Heart right ventricle (tissue), 16 donors: ENCODE measurements at regions not wholly inside any gene's neighbourhood (a gene's known extent, or its start where the extent isn't known, plus 50 kb on each side); places are given as distances from the start of the nearest gene placed in this dataset.
A peak's percentile ranks its signal among the peaks of the same experiment; 100 is the strongest.

ENCODE experiments used
- ATAC-seq, 8 donors: fragments of 200-7000 bp; cut with Tn5 transposase; one replicate each; pipeline ENCODE4 v1.9.1; 2020; ENCODE audit warnings: mild to moderate bottlenecking in 8 of 8, moderate library complexity in 8 of 8, moderate number of reproducible peaks in 1 of 8
- DNase-seq, 2 donors: peaks; one replicate each; pipeline ENCODE4 v3.0.0-alpha.2; 2020
- H3K27ac ChIP-seq, 10 donors: fragments of 200-600 bp; sonication (generic) in 2 of 10; one replicate each; pipeline versions ENCODE4 v1.5.0 to v1.8.0; 2020 to 2022; ENCODE audit warnings: mild to moderate bottlenecking in 3 of 10
- H3K27me3 ChIP-seq, 7 donors: fragments of 200-600 bp; one replicate each; pipeline ENCODE4 v1.8.0; 2021 to 2022; ENCODE audit warnings: mild to moderate bottlenecking in 2 of 7
- H3K36me3 ChIP-seq, 9 donors: fragments of 200-600 bp; sonication (generic) in 1 of 9; one replicate each; pipeline versions ENCODE4 v1.5.0 to v1.8.0; 2020 to 2022; ENCODE audit warnings: mild to moderate bottlenecking in 2 of 9
- H3K4me1 ChIP-seq, 9 donors: fragments of 200-600 bp; sonication (generic) in 1 of 9; one replicate each; pipeline versions ENCODE4 v1.5.0 to v1.8.0; 2020 to 2022; ENCODE audit warnings: mild to moderate bottlenecking in 4 of 9
- H3K4me3 ChIP-seq, 10 donors: fragments of 200-600 bp; sonication (generic) in 2 of 10; one replicate each; pipeline versions ENCODE4 v1.5.0 to v1.8.0; 2020 to 2022; ENCODE audit warnings: mild to moderate bottlenecking in 7 of 10, moderate library complexity in 2 of 10
- H3K9me3 ChIP-seq, 11 donors: fragments of 200-600 bp in 10 of 11; sonication (generic) in 2 of 11; one replicate each; pipeline versions ENCODE4 v1.5.0 to v1.8.0; 2013 to 2022; ENCODE audit warnings: mild to moderate bottlenecking in 2 of 11, control low read depth in 1 of 11, moderate library complexity in 1 of 11
- WGBS, 2 donors: extraction: QIAGEN DNeasy Blood & Tissue Kit; methylation state at CpG; one replicate each; pipeline ENCODE4 v1.1.7; 2013; ENCODE audit warnings: inconsistent platforms in 1 of 2; 5-methylcytosine and 5-hydroxymethylcytosine counted together
- intact Hi-C, 10 donors: fragments of 100-400 bp; cut with DNase I; formaldehyde crosslinking; loops; one replicate each; pipeline versions ENCODE4 v1.11.1 to v1.14.2; 2022
- TF ChIP-seq, protein P1 (sequence below), 9 donors: fragments of 200-600 bp; sonication (generic) in 2 of 9; IDR thresholded peaks; one replicate each; pipeline versions ENCODE4 v1.5.0 to v1.8.0; 2021 to 2022; ENCODE audit warnings: antibody characterized with exemption in 9 of 9, mild to moderate bottlenecking in 5 of 9, moderate library complexity in 1 of 9
- donor health status: Arrhythmogenic right ventricular cardiomyopathy.
- donor health status: ischemic (EF 13 %, LVEDD 7.1; RV severe dilation, severe dysfunction).
- donor health status: healthy with polysubstance abuse.
- donor health status: DM: no; HTN: yes; CAD: no.
- donor health status: DM: no; HTN: no; CAD: no.
- donor health status: ischemic (EF 25% LVEDD 6.9; RV normal size, moderate dysfunction).
- donor health status: ischemic (EF 25% LVEDD 5.7; RV mildly dilated, moderate dysfunction).
- donor health status: healthy.
- donor health status: DM: yes; HTN: yes; CAD: no.
- donor health status: Ischemic cardiomyopathy.
- donor health status: ischemic (EF 35%, LVEDD 5.7; RV mildly dilated, moderate dysfunction).
- donor health status: nonischemic (EF 11% LVEDD 7.7; RV severe dilation, severe dysfunction).
- donor health status: DM: yes; HTN: yes; CAD: no.
- donor health status: PGD.
- donor health status: ischemic (EF 29% LVEDD 5.4; RV normal size, mild dysfunction).
- donor health status: nonischemic (EF 23%, LVEDD 6.1; RV moderate dilation, normal function).

- Histone ChIP-seq H3K9me3 (no peaks in the 10 kb centered on the region), H3K27ac (no peak overlapping the region), H3K4me3 (no peak overlapping the region), H3K36me3 (no peaks in the 10 kb centered on the region), H3K4me1 (no peaks in the 10 kb centered on the region), H3K27me3 (no peaks in the 10 kb centered on the region)
- TF ChIP-seq, protein P1, sequence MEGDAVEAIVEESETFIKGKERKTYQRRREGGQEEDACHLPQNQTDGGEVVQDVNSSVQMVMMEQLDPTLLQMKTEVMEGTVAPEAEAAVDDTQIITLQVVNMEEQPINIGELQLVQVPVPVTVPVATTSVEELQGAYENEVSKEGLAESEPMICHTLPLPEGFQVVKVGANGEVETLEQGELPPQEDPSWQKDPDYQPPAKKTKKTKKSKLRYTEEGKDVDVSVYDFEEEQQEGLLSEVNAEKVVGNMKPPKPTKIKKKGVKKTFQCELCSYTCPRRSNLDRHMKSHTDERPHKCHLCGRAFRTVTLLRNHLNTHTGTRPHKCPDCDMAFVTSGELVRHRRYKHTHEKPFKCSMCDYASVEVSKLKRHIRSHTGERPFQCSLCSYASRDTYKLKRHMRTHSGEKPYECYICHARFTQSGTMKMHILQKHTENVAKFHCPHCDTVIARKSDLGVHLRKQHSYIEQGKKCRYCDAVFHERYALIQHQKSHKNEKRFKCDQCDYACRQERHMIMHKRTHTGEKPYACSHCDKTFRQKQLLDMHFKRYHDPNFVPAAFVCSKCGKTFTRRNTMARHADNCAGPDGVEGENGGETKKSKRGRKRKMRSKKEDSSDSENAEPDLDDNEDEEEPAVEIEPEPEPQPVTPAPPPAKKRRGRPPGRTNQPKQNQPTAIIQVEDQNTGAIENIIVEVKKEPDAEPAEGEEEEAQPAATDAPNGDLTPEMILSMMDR (IDR thresholded peaks at IDR 0.05), result no peak
- DNase-seq (no peak), ATAC-seq (no peak)
- intact Hi-C loops, result no loop called here
Observed at GRCh38 chr4:62279689-62280088, 1079.6 kb downstream of the ADGRL3 start.

DNA sequence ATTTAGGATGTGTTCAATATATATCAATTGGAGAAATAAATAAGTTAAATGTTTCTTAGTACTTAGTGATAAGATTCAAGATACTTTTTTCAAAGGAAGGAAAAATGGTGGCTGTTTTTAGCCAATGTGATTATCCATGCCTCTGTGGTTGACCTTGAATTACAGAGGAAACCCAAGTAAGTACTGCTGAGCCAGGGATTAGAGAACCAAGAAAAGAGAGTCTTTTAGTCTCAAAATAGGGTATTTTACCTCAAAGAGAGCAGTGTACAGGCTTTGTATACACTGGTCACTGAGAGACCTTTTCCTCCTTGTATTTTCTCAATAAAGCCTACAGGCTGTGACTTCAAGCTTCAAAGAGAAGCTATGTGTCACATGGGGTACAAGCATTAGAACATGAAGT lies 1075.3 kb downstream of the ADGRL3 start:
- Histone ChIP-seq H3K4me3 (no peak overlapping the region), H3K9me3 (no peaks in the 10 kb centered on the region), H3K36me3 (no peaks in the 10 kb centered on the region), H3K4me1 (no peaks in the 10 kb centered on the region), H3K27ac (no peak overlapping the region), H3K27me3 (no peaks in the 10 kb centered on the region)
- ATAC-seq (no peak), DNase-seq (no peak)
- intact Hi-C loops, result no loop called here
- TF ChIP-seq, protein P1 (IDR thresholded peaks at IDR 0.05), result no peak

DNA sequence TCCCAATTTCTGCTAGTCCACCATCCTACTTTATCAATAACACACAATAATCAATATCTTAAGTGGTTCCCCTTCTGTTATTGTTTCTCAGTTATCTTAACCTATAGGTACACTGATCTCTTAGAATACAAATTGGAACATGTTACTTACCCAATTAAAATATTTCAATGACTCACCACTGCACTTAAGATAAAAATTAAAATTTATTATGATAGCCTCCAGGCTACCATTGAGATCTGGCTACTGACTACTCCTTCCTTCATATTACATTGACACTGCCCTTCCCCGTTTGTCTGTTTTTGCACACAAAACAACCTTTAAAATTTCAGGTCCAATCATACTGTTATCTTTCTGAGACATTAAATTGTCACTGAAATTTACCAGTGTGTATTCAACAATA lies 1074.7 kb downstream of the ADGRL3 start:
- H3K36me3 ChIP-seq, result no peaks in the 10 kb centered on the region
- intact Hi-C loops, result no loop called here
- TF ChIP-seq, protein P1 (IDR thresholded peaks at IDR 0.05), result no peak
- no peak overlapping the region for H3K27ac ChIP-seq
- 83 to 90% methylated on average over 1 of the region's 1 CpG for WGBS, 2 donors
- H3K27me3 ChIP-seq, result no peaks in the 10 kb centered on the region
- no peaks in the 10 kb centered on the region for H3K4me1 ChIP-seq
- ATAC-seq (no peak), DNase-seq (no peak)
- no peak overlapping the region for H3K4me3 ChIP-seq
- H3K9me3 ChIP-seq, result no peaks in the 10 kb centered on the region

GRCh38 chr4:62271107-62271506 lies 1071.0 kb downstream of the ADGRL3 start:
- DNase-seq, result no peak
- no peak overlapping the region for H3K4me3 ChIP-seq
- H3K36me3 ChIP-seq, result no peaks in the 10 kb centered on the region
- ATAC-seq, result peak in 2 of 8 donors; percentile 23 to 34
- no peak overlapping the region for H3K27ac ChIP-seq
- no peaks in the 10 kb centered on the region for H3K9me3 ChIP-seq
- TF ChIP-seq, protein P1 (IDR thresholded peaks at IDR 0.05), result no peak
- H3K27me3 ChIP-seq, result no peaks in the 10 kb centered on the region
- H3K4me1 ChIP-seq, result no peaks in the 10 kb centered on the region
- 81% methylated on average over 4 of the region's 4 CpGs for WGBS, 2 donors
- intact Hi-C loops, result no loop called here

DNA sequence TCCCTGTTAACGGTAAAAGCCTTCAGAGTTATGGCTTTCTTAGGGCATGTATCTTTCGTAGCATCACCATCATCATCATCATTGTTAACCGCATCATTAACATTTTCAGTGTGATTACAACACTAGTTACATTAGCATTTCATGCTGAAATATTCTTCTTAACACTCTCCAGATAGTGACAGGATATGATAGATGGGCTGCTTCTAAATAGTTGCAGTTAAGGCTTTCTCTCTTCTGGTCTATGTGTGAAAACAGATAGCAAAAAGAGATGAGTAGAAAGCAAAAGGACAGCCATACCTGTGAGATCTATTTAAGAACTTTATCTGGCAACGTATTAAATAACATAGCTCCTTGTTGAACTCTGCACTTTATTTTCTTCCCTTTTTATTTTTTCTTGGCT lies 1069.8 kb downstream of the ADGRL3 start:
- 93 to 94% methylated on average over 4 of the region's 4 CpGs for WGBS, 2 donors
- H3K4me1 ChIP-seq, result no peaks in the 10 kb centered on the region
- no peak for DNase-seq
- ATAC-seq, result no peak
- H3K9me3 ChIP-seq, result no peaks in the 10 kb centered on the region
- H3K4me3 ChIP-seq, result no peak overlapping the region
- intact Hi-C loops, result no loop called here
- no peaks in the 10 kb centered on the region for H3K27me3 ChIP-seq
- H3K36me3 ChIP-seq, result no peaks in the 10 kb centered on the region
- TF ChIP-seq, protein P1 (IDR thresholded peaks at IDR 0.05), result no peak
- no peak overlapping the region for H3K27ac ChIP-seq
